ENCODE measurements at regions not wholly inside any gene's neighbourhood (a gene's known extent, or its start where the extent isn't known, plus 50 kb on each side); places are given as distances from the start of the nearest gene placed in this dataset.

- no peak for DNase-seq (ENCODE audit: low read depth in 3 of 3)
Observed at GRCh38 chr4:152235718-152236117, 300.2 kb downstream of the FBXW7 start.

GRCh38 chr4:152234571-152234970 is 301.3 kb downstream of the FBXW7 start:
- DNase-seq (ENCODE audit: low read depth in 3 of 3): no peak

- DNase-seq (ENCODE audit: low read depth in 3 of 3): no peak
Observed at GRCh38 chr4:152232271-152232670, 303.6 kb downstream of the FBXW7 start.

- DNase-seq (ENCODE audit: low read depth in 3 of 3): no peak
Observed at GRCh38 chr4:152229782-152230289, 306.1 kb downstream of the FBXW7 start.

DNA sequence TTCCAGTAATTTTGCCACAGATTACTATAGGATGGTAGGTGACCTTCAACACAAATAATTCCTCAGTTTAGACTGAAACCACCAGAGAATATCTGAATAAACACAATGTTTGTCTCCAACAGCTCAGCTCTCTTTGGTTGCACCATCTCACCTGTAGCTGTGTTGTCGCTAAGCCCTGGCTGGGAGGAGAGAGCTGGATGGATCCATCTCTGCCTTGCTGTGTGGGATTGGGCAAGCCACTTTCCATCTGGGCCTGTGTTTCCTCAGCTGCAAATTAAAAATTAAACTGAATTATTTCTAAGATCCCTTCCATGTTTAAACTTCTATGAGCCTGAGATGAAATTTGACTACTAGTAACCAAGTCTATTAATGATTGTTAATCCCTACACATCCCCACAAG is 310.2 kb downstream of the FBXW7 start:
- no peak for DNase-seq (ENCODE audit: low read depth in 3 of 3)

DNA sequence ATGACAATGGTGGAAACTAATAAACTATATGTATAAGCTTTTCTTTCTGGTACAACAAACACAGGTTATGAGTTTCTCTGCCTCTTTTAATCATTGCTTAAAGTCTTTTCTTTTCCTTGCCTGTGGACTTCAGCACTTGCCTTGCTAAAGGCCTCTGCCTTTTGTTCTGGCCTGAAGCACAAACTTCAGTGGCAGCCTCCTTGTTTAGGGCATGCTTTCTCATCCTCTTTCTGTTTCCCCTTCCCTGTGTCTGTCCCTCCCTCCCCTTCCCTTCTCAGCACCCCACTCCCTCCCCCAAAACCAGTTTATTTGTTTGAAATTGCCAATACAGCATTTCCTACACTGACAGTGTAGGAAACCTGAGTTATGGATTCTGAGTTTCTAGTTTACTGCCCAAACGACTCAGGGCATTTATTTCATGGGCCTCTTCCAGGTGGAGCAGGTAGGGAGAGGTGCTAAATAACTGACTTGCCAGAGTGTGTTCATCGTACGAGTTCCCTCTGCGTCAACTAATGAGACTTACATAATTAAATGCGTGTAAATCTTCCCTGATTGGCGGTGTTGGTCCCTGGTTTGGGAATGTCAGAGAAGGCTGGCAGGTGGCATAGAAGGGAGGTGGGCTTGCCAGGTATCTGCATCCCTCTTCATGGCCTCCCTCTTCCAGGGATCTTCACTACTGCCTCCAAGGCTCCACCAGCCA is 311.0 kb downstream of the FBXW7 start:
- no peak for DNase-seq (ENCODE audit: low read depth in 3 of 3)

GRCh38 chr4:152224223-152224622 is 311.7 kb downstream of the FBXW7 start:
- no peak for DNase-seq (ENCODE audit: low read depth in 3 of 3)

DNA sequence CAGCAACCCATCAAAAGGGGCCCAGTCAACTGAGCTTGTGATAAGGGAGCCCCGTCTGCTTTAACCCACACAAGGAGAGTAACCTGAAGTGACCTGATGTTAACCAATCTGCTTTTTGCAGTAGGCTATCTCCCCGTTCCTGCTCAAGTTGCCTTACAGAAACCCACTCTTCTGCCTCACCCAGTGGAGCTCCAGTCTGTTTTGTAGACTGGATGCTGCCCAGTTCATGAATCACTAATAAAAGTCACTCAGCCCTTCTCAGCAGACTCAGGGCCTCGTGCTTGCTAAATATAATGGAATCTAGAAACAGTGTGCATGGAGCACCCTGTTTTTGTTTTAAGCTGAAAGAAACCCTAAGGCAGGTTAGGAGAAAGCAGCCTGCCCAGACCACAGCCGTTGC is 312.3 kb downstream of the FBXW7 start:
- no peak for DNase-seq (ENCODE audit: low read depth in 3 of 3)

DNA sequence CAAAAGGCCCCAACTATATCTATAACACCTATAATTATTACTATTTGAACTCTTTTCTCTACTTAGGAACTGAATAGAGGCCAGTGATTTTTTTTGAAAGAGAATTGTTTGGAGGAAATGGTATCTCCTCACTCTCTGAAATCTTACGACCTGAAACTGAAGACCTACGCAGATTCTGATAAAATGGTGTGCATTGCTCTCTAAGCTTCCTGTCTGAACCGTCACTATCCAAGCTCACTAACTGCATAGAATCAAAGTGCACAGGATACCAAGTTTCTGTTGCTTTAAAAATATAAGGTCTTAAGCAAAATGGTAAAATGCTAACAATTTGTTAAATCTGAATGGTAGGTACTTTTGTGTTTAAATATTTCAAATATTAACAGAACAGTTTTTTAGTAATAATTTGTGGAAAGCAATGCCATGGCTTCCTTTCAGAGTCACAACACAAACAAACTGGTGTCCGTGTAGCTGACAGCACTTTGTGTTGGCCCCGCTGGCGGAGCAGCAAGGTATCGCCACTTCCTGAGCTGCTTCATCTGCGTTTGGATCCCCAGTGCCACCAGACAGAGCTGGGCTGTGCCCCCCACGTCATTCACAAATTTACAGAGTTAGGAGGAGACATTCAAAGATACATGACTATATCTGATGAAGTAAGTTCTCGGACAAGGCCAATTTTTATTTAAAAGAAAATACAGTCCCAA is 313.9 kb downstream of the FBXW7 start:
- no peak for DNase-seq (ENCODE audit: low read depth in 3 of 3)

- no peak for DNase-seq (ENCODE audit: low read depth in 3 of 3)
Observed at GRCh38 chr4:152220201-152220666, 315.7 kb downstream of the FBXW7 start.

- no peak for DNase-seq (ENCODE audit: low read depth in 3 of 3)
Observed at GRCh38 chr4:152218576-152218975, 317.3 kb downstream of the FBXW7 start.

DNA sequence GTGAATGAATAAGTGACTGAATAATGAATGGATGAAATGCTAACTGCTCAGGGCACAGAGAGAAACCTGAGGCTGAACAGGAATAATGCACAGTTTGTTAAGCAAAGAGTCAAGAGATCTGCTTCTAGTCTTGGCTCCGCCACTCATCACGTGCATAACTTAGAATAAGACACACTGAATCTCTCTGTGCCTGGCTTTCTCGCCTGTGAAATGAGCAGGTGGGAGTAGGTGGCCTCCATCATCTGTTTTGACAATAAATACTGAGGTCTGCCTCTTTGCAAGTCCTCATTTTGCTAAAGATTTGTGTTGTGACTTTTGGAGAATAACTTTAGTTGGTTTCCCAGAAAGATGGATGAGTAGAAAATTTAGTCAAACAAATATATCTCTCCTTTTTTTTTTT is 318.0 kb downstream of the FBXW7 start:
- no peak for DNase-seq (ENCODE audit: low read depth in 3 of 3)

- no peak for DNase-seq (ENCODE audit: low read depth in 3 of 3)
Observed at GRCh38 chr4:152211936-152212653, 323.8 kb downstream of the FBXW7 start.

DNA sequence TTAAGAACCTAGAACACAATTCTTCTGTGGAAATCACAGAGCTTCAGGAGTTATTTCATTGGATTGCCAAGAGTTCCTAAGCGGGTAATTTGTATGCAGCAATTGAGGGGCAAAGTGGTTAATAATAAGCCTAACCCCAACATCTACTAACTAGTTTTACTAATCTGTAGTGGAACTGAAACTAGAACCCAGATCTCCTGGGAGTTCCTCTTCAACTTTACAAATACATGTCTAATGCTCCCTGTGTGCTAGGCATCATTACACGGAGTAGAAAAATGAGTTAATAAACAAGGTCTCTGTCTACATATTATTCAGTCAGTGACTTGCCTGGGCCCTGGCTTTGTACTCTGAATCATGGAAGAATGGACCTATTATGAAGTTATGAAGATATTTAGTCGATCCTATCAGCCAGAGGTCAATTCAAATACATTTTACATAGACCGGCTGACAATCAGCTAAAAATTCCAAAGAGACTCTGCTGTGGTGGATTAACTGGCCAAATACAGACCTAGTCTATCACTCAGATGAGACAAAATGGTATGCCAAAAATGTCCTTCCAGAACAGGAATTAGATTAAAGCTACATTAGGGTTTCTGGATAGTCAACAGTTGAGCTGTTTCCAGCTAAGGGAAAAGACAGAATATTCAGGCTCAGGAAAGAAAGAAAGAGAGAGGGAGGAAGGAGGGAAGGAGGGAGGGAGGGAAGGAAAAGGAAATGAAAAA is 326.0 kb downstream of the FBXW7 start:
- DNase-seq (ENCODE audit: low read depth in 3 of 3): no peak

DNA sequence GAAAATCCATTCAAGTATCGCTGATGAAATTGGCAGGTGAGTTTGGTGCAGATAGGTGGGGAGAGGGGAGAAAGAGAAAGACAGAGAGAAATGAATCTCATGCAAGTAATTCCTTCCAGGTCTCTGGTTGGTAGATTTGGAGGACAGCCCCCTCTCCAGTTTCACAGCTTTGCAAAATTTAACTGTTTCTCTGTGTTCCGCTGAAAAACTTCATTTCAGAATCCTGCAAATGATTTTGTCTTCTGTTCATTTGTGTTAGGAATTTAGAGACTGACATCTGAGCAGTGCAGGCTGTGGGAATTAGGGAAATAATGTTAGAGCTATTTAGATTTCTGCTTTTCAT is 328.5 kb downstream of the FBXW7 start:
- no peak for DNase-seq (ENCODE audit: low read depth in 3 of 3)

GRCh38 chr4:152206646-152207377 is 329.1 kb downstream of the FBXW7 start:
- DNase-seq (ENCODE audit: low read depth in 3 of 3): no peak

DNA sequence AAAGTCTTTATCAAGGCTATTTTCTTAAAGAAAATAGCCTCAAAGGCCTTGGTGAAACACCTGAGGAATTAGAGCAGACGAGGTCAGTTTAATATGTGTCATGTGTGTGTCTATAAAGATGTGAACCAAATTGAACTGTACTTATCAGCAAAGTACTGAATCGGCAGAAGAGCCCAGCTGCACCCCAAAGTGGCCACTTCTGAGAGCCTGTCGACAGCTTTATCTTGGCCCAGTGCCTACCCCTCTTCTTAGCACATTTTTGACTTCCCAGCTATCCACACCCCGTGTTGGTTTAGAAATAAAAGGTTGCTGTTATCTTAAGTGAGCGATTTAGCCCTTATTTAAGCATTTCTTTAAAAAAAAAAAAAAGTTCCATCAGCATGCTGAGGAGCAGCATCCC is 329.7 kb downstream of the FBXW7 start:
- no peak for DNase-seq (ENCODE audit: low read depth in 3 of 3)

GRCh38 chr4:152202415-152202814 is 333.5 kb downstream of the FBXW7 start:
- DNase-seq (ENCODE audit: low read depth in 3 of 3): no peak

- no peak for DNase-seq (ENCODE audit: low read depth in 3 of 3)
Observed at GRCh38 chr4:152200511-152201333, 335.2 kb downstream of the FBXW7 start.

GRCh38 chr4:152197211-152197610 is 338.7 kb downstream of the FBXW7 start:
- DNase-seq (ENCODE audit: low read depth in 3 of 3): no peak

All from stimulated activated CD4-positive, alpha-beta T cell treated with anti-CD3 and anti-CD28 coated beads, TNF-alpha, amount 100 ng/mL, for 4 hours (primary cell).